ENCODE measurements at regions not wholly inside any gene's neighbourhood (a gene's known extent, or its start where the extent isn't known, plus 50 kb on each side); places are given as distances from the start of the nearest gene placed in this dataset.
"Not testable (repeated sequence)": the region's sequence is repeated elsewhere in the genome, so short reads cannot be mapped to it uniquely, and the experiment has no call there.

- WGBS, 2 experiments (ENCODE audit: insufficient coverage in 2 of 2) = 86 to 92% methylated on average over 22 to 23 of the region's 25 CpGs
- H3K9me3 ChIP-seq (ENCODE audit: control insufficient read depth, low read length); H3K27ac ChIP-seq (ENCODE audit: low read depth, low read length, severe bottlenecking); H3K4me1 ChIP-seq (ENCODE audit: control insufficient read depth, insufficient read depth, low read length, poor library complexity, severe bottlenecking); H3K36me3 ChIP-seq (ENCODE audit: control insufficient read depth, insufficient read depth, low read length); H3K4me3 ChIP-seq (ENCODE audit: extremely low read depth, insufficient read depth, low read length, poor library complexity, severe bottlenecking): not testable (repeated sequence)
Observed at GRCh38 chr2:94737736-94738342, 133.4 kb upstream of the TEKT4 start.

GRCh38 chr2:94753466-94753998 is 117.7 kb upstream of the TEKT4 start:
- H3K4me1 ChIP-seq (ENCODE audit: control insufficient read depth, insufficient read depth, low read length, poor library complexity, severe bottlenecking) = no peaks in the 10 kb centered on the region
- H3K4me3 ChIP-seq (ENCODE audit: extremely low read depth, insufficient read depth, low read length, poor library complexity, severe bottlenecking) = no peak overlapping the region
- no peak overlapping the region for H3K27ac ChIP-seq (ENCODE audit: low read depth, low read length, severe bottlenecking)
- 73 to 80% methylated on average over 1 of the region's 2 CpGs for WGBS, 2 experiments (ENCODE audit: insufficient coverage in 2 of 2)
- no peaks in the 10 kb centered on the region for H3K36me3 ChIP-seq (ENCODE audit: control insufficient read depth, insufficient read depth, low read length)
- peaks cover 56% of the 10 kb centered on the region for H3K9me3 ChIP-seq (ENCODE audit: control insufficient read depth, low read length)

GRCh38 chr2:94758546-94758945 is 112.7 kb upstream of the TEKT4 start:
- peaks cover 79% of the 10 kb centered on the region for H3K9me3 ChIP-seq (ENCODE audit: control insufficient read depth, low read length)
- H3K36me3 ChIP-seq (ENCODE audit: control insufficient read depth, insufficient read depth, low read length) = no peaks in the 10 kb centered on the region
- H3K4me1 ChIP-seq (ENCODE audit: control insufficient read depth, insufficient read depth, low read length, poor library complexity, severe bottlenecking) = no peaks in the 10 kb centered on the region
- no peak overlapping the region for H3K4me3 ChIP-seq (ENCODE audit: extremely low read depth, insufficient read depth, low read length, poor library complexity, severe bottlenecking)
- WGBS, 2 experiments (ENCODE audit: insufficient coverage in 2 of 2) = 67 to 94% methylated on average over 2 to 3 of the region's 5 CpGs
- no peak overlapping the region for H3K27ac ChIP-seq (ENCODE audit: low read depth, low read length, severe bottlenecking)

- Histone ChIP-seq H3K27ac (ENCODE audit: low read depth, low read length, severe bottlenecking) (no peak overlapping the region), H3K9me3 (ENCODE audit: control insufficient read depth, low read length) (peaks cover 78% of the 10 kb centered on the region), H3K36me3 (ENCODE audit: control insufficient read depth, insufficient read depth, low read length) (no peaks in the 10 kb centered on the region), H3K4me1 (ENCODE audit: control insufficient read depth, insufficient read depth, low read length, poor library complexity, severe bottlenecking) (no peaks in the 10 kb centered on the region), H3K4me3 (ENCODE audit: extremely low read depth, insufficient read depth, low read length, poor library complexity, severe bottlenecking) (no peak overlapping the region)
- 63 to 71% methylated on average over 6 of the region's 7 CpGs for WGBS, 2 experiments (ENCODE audit: insufficient coverage in 2 of 2)
Observed at GRCh38 chr2:94759211-94759610, 112.0 kb upstream of the TEKT4 start.

- WGBS, 2 experiments (ENCODE audit: insufficient coverage in 2 of 2) = 63 to 83% methylated on average over 5 of the region's 5 CpGs
- H3K27ac ChIP-seq (ENCODE audit: low read depth, low read length, severe bottlenecking) = no peak overlapping the region
- H3K36me3 ChIP-seq (ENCODE audit: control insufficient read depth, insufficient read depth, low read length) = no peaks in the 10 kb centered on the region
- no peak overlapping the region for H3K4me3 ChIP-seq (ENCODE audit: extremely low read depth, insufficient read depth, low read length, poor library complexity, severe bottlenecking)
- peaks cover 72% of the 10 kb centered on the region for H3K9me3 ChIP-seq (ENCODE audit: control insufficient read depth, low read length)
- no peaks in the 10 kb centered on the region for H3K4me1 ChIP-seq (ENCODE audit: control insufficient read depth, insufficient read depth, low read length, poor library complexity, severe bottlenecking)
Observed at GRCh38 chr2:94762600-94762999, 108.6 kb upstream of the TEKT4 start.

- Histone ChIP-seq H3K4me3 (ENCODE audit: extremely low read depth, insufficient read depth, low read length, poor library complexity, severe bottlenecking) (no peak overlapping the region), H3K36me3 (ENCODE audit: control insufficient read depth, insufficient read depth, low read length) (no peaks in the 10 kb centered on the region), H3K4me1 (ENCODE audit: control insufficient read depth, insufficient read depth, low read length, poor library complexity, severe bottlenecking) (no peaks in the 10 kb centered on the region), H3K27ac (ENCODE audit: low read depth, low read length, severe bottlenecking) (no peak overlapping the region), H3K9me3 (ENCODE audit: control insufficient read depth, low read length) (peaks cover 64% of the 10 kb centered on the region)
- WGBS, 2 experiments (ENCODE audit: insufficient coverage in 2 of 2) = 76 to 88% methylated on average over 4 to 6 of the region's 6 CpGs
Observed at GRCh38 chr2:94763318-94763717, 107.9 kb upstream of the TEKT4 start.

- WGBS, 2 experiments (ENCODE audit: insufficient coverage in 2 of 2) = 64% methylated on average over 3 of the region's 3 CpGs; no CpG with 5 or more reads in 1 of the 2 experiments
- H3K36me3 ChIP-seq (ENCODE audit: control insufficient read depth, insufficient read depth, low read length) = not testable (repeated sequence)
Observed at GRCh38 chr2:94764331-94764730, 106.9 kb upstream of the TEKT4 start.

GRCh38 chr2:94767336-94767735 is 103.9 kb upstream of the TEKT4 start:
- Histone ChIP-seq H3K9me3 (ENCODE audit: control insufficient read depth, low read length) (peaks cover 58% of the 10 kb centered on the region), H3K27ac (ENCODE audit: low read depth, low read length, severe bottlenecking) (no peak overlapping the region), H3K4me1 (ENCODE audit: control insufficient read depth, insufficient read depth, low read length, poor library complexity, severe bottlenecking) (no peaks in the 10 kb centered on the region), H3K36me3 (ENCODE audit: control insufficient read depth, insufficient read depth, low read length) (no peaks in the 10 kb centered on the region), H3K4me3 (ENCODE audit: extremely low read depth, insufficient read depth, low read length, poor library complexity, severe bottlenecking) (no peak overlapping the region)
- WGBS, 2 experiments (ENCODE audit: insufficient coverage in 2 of 2) = 82% methylated on average over 2 of the region's 3 CpGs; no CpG with 5 or more reads in 1 of the 2 experiments

More at GRCh38 chr2:94764331-94764730, 106.9 kb upstream of the TEKT4 start:
- not testable (repeated sequence) for H3K4me1 ChIP-seq (ENCODE audit: control insufficient read depth, insufficient read depth, low read length, poor library complexity, severe bottlenecking); H3K27ac ChIP-seq (ENCODE audit: low read depth, low read length, severe bottlenecking); H3K4me3 ChIP-seq (ENCODE audit: extremely low read depth, insufficient read depth, low read length, poor library complexity, severe bottlenecking)
- peaks cover 61% of the 10 kb centered on the region for H3K9me3 ChIP-seq (ENCODE audit: control insufficient read depth, low read length)

GRCh38 chr2:94769733-94770132 is 101.5 kb upstream of the TEKT4 start:
- Histone ChIP-seq H3K9me3 (ENCODE audit: control insufficient read depth, low read length) (peaks cover 63% of the 10 kb centered on the region), H3K36me3 (ENCODE audit: control insufficient read depth, insufficient read depth, low read length) (no peaks in the 10 kb centered on the region), H3K27ac (ENCODE audit: low read depth, low read length, severe bottlenecking) (no peak overlapping the region), H3K4me1 (ENCODE audit: control insufficient read depth, insufficient read depth, low read length, poor library complexity, severe bottlenecking) (no peaks in the 10 kb centered on the region), H3K4me3 (ENCODE audit: extremely low read depth, insufficient read depth, low read length, poor library complexity, severe bottlenecking) (no peak overlapping the region)
- 45 to 58% methylated on average over 2 of the region's 3 CpGs for WGBS, 2 experiments (ENCODE audit: insufficient coverage in 2 of 2)

GRCh38 chr2:94774851-94775250 is 96.4 kb upstream of the TEKT4 start:
- Histone ChIP-seq H3K4me1 (ENCODE audit: control insufficient read depth, insufficient read depth, low read length, poor library complexity, severe bottlenecking) (no peaks in the 10 kb centered on the region), H3K27ac (ENCODE audit: low read depth, low read length, severe bottlenecking) (no peak overlapping the region), H3K36me3 (ENCODE audit: control insufficient read depth, insufficient read depth, low read length) (no peaks in the 10 kb centered on the region), H3K4me3 (ENCODE audit: extremely low read depth, insufficient read depth, low read length, poor library complexity, severe bottlenecking) (no peak overlapping the region), H3K9me3 (ENCODE audit: control insufficient read depth, low read length) (peaks cover 71% of the 10 kb centered on the region)

- no peaks in the 10 kb centered on the region for H3K36me3 ChIP-seq (ENCODE audit: control insufficient read depth, insufficient read depth, low read length)
- 38 to 92% methylated on average over 1 to 2 of the region's 2 CpGs for WGBS, 2 experiments (ENCODE audit: insufficient coverage in 2 of 2)
- H3K9me3 ChIP-seq (ENCODE audit: control insufficient read depth, low read length) = peaks cover 61% of the 10 kb centered on the region
- no peak overlapping the region for H3K4me3 ChIP-seq (ENCODE audit: extremely low read depth, insufficient read depth, low read length, poor library complexity, severe bottlenecking)
- H3K27ac ChIP-seq (ENCODE audit: low read depth, low read length, severe bottlenecking) = no peak overlapping the region
- no peaks in the 10 kb centered on the region for H3K4me1 ChIP-seq (ENCODE audit: control insufficient read depth, insufficient read depth, low read length, poor library complexity, severe bottlenecking)
Observed at GRCh38 chr2:94776036-94776435, 95.2 kb upstream of the TEKT4 start.
